GM18870 (cell line): ENCODE measurements at regions not wholly inside any gene's neighbourhood (a gene's known extent, or its start where the extent isn't known, plus 50 kb on each side); places are given as distances from the start of the nearest gene placed in this dataset.

Experiments used
- ATAC-seq: cut with Tn5 transposase; IDR thresholded peaks from one replicate; pipeline ENCODE4 v1.9.1; 2021; ENCODE audit warnings: moderate library complexity; ENCODE audit not compliant: unreplicated experiment

DNA sequence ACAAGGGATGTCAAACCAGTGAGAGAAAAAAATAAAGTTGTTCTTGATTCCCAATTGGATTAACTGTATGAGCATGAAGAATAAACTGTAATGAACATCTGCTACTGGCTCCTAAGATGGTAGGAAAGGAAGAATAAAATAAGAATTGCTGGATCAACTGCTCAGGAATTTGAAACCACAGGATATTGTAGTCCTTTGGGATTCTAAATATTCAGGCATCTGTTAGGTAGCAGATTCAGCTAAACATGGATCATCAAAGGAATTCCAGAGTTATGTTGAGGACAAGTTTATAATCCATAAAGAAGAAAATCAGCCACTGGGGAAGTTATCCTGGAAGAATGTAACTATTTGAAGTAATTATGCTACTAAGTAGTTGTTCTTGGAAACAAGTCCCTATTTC is 65.8 kb downstream of the ISL1 start:
- no peak for ATAC-seq

DNA sequence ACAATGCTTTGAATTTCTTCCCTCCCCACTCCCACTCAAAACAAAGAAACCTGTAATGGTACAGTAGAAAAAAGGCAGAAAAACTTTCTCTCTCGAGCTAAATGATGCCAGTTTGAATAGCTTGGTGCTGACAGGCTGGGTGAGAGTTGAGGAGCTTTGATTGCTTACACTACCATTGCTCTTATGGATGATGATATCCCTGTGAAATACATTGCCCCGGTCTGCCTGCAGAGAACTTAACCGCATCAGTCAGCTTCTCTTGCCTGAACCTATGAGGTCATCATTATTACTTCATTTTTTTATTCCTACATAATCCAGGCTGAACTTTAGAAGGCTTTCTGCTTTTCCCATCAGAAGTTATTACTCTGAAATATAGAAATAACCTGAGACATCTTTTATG is 69.3 kb downstream of the ISL1 start:
- ATAC-seq, result no peak

DNA sequence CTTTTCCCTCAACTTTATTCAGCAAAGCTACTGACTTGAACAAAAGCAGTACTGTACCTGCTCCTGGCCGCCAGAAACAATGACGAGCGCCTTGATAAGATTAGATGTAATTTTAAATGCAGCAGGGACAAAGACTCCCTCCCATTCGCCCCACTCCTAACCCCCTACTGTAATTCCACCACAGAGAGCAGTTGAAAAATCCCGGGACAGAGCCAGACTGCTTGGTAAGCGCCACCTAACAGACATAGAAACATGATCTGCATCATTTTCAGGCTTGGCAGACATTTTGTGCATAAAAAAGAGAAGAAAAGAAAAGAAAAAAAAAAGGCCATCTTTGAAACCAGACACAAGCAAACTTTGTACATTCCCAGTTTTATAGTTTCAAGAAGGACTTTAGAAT is 81.9 kb downstream of the ISL1 start:
- no peak for ATAC-seq

DNA sequence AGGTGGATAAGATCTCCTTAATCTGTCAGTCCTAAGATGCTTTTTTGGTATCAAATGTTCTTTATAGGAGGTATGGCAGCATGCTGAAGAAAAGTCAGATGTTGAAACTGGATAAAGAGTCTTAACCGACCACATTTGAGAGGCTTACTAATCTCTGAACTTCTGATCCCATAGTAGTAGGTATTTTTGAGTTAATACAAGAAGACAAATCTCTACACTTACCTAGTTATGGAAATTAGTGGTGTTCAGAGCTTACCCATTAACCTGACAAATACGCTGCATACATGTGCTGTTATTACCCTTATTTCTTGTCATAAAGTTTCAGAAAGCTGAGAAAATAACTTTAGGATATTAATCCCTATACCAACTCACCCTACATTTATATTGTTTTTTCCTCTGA is 83.0 kb downstream of the ISL1 start:
- ATAC-seq, result peak; percentile 86

DNA sequence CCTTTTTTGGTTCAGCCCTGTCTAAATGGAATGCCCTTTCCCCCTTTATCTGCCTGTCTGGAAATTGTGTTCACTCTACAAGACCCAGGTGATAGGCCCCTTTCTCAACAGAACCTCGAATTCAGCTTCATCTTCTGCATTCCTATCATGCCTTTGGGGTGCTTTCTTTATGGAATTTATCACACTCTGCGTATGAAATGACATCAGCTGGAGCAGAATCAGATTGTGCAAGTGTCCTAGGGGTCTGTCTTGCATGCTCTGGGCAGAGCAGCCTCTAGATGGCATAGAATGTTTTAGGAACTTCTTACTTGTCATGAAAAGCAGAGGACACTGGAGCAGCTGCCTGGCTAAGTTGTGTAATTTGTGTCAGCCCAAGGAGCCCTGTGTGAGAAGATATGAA is 84.9 kb downstream of the ISL1 start:
- no peak for ATAC-seq

DNA sequence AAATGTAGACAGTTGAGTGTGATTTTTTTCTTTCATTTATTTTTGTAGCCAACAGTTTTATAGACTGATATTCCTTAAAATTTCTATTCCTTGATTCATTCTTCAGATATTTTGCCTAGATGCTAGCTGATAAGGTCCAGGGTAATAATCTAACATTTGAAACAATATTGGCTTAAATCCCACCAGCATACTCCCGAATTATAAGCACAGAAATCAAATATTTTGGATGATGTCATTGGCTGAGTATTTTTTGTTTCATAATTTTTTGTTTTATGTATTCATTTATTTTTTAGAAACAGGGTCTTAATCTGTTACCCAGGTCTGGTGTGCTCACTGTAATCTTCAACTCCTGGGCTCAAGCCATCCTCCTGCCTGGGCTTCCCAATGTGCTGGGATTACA is 88.4 kb downstream of the ISL1 start:
- no peak for ATAC-seq

DNA sequence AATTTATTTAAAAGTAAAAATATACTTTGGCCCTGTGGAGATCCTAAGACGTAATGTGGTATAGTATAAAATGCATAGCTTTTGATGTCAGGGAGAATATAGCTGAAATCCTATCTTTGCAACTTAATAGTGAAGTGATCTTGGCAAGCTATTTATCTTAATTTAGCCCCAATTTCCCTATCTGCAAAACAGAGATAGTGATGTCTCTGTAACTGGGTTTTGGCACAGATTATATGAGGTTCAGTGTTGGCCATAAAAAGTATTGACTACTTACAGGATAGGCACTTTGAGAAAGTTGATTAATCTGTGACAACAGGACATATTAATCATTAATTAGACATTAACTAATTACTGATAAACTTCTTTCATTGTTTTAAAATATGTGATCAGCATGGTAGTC is 89.2 kb downstream of the ISL1 start:
- ATAC-seq, result no peak

DNA sequence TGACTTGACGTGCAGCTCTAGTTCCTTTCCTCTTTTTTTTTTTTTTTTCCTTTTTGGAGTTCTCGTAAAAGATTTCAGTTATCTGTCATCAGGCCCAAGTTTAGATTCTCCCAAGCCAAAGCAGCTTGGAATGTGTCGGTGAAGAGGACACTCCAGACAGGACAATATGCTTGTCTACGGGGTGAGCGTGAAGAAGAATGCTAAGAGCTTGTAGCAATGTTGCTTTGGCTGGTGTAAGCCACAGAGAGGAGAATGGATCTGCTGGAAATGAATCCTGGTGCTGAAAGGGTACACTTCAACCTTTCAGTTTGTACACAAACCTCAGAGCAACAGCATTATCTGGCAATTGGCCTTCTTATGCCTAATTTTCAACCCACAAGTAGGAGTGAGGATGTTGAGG is 92.4 kb downstream of the ISL1 start:
- ATAC-seq, result no peak

DNA sequence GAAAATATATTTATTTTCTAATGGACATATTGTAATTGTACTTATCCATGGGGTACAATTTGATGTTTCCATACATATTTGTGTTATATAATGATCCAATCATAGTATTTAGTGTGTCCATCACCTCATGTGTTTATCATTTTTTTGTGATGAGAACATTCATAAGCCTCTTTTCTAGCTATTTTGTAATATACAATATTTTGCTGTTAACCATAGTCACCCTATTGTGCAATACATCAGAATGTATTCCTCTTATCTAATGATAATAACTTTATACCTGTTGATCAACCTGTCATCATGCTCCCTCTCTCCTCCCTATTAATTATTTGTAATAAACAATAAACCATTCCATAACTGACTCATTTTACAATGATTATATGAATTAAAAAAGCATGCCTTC is 93.2 kb downstream of the ISL1 start:
- ATAC-seq, result no peak

DNA sequence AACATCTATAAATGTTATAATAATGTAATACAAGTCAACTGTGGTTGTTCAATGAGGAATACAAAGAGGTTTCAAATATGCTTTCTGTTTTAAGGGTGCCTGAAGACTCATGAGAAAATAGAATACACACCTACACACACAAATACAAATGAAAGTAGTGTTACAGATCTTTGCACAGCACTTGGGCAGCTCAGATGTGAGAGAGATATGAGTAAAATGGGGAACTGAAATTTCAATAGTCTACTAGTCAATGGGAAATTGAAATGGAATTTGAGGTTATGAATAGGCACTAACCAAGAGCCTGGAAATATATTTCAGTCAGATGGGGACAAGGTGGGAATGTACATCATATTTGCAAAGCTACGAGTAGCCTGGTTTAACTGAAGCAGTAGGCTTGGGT is 96.6 kb downstream of the ISL1 start:
- ATAC-seq, result peak; percentile 94

DNA sequence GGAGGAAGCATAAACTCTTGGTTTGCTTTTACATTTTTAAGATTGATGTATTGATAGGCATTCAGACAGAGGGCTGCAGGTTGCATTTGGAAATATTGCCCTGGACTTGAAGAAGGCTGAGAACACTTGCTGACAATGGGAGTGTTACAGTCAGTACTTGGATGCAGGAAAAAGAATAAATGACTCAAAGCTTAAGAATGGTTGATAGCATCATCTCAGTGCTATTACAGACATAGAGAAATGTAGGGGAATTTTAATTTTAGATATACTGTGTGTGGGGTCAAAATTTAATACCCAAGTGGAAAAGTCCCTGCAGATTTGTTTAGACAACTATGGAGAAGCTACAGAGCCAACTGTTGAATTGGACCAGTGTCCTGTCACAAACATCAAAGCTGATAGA is 101.1 kb downstream of the ISL1 start:
- ATAC-seq, result no peak

DNA sequence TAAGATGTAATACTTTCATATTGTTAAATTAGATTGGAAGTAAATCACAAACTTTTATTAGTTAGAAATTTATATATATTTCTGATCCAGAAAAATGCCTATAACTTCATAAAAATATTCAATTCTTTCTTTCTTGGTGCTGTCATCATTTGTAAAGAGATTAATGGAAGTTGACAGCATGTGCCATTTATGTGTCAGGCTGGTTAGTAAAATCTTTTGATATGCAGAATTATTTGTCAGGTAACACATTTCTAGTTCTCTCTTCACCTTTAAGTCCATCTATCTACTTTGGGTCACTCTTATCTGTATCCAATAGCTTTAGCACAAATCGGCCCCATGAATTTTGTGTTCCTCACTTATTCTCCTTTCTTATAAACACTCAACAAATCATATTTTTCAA is 102.9 kb downstream of the ISL1 start:
- ATAC-seq, result no peak

DNA sequence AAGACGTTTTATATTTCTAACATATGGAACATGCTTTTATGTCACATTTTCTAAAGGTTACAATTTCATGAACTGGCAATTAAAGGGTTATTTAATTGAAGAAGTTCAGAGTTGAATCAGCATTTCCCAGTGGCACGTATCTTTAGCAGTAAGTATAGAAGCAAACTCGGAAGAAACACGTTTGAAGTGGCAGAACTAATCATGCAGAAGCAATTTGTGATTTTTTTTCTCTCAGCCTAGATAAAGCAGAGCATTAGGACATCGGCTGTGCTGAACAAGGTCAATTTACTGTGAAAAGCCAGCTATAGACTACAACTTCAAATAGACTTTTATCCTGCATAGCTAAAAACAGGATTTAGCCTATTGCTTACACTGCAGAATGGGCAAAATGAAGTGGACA is 104.7 kb downstream of the ISL1 start:
- ATAC-seq, result no peak

DNA sequence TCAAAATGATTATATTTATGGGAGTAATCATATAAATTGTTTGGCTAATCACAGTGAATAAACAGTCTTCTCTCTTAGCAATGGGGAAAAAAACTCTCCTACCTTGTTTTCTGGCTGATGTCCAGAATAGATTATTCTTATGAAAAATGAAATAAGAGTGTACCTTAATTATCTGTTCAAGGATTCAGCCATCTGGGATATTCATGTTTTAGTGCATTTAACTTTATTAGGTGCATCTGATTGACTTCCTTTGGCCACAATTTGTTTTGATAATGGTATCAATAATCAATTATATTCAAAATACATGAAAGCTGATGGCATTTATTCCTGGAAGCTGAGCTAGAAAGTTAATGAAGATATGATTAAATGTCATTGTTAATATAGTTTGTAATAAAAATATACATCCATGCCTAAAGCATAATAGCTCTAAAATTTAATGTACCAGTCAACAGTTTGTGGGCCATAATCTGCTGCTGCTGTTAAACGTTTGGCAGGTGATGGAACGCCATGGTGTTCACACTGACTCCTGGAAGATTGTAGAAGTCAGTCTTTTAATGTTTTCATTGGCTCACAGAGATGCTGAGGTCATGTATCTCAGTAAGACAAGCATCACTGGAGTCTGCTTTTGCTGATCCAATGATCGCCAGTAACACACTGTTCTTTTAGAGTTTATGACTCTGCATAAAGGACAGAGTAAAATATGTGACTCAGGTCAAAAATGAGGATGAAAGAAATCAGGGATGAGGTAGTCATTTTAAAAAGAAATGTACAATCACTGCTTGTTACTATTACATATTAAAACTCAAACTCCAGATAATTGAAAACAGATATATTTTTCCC is 105.8 kb downstream of the ISL1 start:
- no peak for ATAC-seq

DNA sequence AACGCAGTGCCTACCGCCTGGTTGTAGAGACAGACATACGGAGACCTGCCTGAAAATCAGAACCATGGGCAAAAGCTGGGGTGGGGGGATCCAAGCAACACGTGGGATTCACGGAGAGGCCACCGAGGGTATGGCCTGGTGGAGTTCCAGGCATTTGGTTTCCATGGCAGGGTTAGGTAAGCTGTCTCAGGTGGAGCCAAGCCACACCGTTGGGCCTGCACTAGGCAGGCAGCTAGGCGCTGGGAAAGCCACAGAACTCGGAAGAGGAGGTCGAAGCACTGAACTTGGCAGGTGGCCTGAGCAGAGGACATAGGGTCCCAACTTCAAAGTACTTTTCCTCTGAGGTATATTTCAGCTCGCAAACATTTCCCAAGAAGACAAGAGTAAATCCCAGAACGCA is 111.6 kb downstream of the ISL1 start:
- ATAC-seq, result no peak

DNA sequence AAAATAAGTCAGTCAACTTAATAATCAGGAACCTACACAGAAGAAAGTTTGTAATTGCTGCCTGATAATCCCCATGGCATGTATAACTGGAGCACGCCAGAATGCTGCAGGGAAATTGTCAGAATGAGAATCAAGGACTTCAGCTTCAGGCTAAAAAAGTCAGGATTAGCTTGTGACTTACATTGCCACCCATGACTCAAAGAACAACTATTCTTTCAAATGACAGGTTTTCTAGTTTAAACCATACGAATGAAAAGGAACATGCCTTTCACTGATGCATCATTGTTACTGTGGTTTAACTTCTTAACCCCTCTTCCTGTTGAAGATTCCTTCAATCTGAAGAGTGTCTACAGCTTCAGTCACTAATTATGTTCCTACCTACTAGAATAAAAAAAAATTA is 112.4 kb downstream of the ISL1 start:
- no peak for ATAC-seq

DNA sequence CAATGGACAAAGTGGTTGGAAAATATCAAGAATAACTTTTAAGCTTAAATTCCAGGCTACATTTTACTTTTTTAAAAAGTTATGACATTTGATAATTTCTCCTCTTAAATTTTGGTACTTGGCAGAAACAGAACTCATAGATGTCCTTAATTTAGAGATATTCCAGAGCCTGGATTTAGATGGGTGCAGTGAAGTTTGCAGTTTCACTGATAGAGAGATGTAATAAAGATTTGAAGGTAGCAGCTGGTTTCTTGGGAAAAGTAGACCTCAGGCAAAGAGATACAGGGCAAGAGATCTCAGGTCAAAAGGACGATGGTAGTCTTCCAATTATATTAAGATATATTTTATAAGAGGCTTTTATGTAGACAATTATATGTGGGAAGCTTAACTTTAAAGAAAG is 134.6 kb downstream of the ISL1 start:
- no peak for ATAC-seq

DNA sequence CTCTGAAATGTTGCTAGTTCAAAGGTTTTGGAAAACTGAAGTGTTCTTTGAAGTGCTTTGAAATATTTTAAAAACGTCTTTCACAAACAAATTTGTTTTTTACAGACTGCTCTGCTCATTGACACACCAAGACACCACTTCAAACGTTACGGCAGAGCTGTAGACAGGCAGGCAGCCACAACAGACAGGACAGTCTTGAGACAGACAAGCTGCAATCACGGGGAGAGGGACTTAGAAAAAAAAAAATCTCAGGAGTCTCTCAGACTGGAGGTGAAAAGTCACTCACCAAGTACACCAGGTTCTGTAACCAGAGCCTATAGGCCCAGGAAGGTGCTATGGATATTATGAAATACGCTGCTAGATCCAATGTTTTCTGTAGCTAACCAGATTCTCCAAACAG is 135.4 kb downstream of the ISL1 start:
- ATAC-seq, result no peak

DNA sequence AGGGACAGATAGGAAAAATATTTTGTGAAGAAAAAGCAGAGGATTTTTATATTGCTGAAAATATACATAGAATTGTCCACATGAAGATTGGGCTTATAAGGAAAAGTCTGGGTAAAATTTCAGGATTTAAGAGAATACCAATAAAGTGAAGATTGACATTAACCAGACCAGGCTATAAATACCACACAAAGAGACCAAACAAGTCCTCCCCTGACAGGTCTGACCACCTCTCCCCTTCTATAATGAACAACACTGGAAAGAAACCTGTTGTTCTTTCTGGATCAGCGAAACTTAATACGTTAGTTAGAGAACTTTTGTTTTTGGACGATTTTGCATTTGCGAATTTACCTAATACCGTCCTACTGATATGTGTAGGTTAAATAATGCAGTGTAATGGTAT is 138.3 kb downstream of the ISL1 start:
- ATAC-seq, result no peak

DNA sequence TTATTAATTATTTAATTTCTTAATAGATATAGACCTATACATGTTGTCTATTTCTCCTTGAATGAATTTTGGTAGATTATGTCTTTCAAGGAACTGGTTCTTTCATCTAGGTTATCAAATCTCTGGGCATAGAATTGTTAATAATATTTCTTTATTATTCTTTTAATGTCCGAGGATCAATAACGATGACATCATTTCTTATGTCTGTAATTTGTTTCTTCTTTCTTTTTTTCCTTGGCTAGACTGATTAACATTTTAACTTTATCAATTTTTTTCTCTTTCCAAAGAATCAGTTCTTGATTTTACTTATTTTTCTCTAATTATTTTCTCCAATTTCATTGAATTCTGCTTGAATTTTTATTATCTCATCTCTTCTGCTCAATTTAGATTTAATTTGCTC is 156.0 kb downstream of the ISL1 start:
- no peak for ATAC-seq

DNA sequence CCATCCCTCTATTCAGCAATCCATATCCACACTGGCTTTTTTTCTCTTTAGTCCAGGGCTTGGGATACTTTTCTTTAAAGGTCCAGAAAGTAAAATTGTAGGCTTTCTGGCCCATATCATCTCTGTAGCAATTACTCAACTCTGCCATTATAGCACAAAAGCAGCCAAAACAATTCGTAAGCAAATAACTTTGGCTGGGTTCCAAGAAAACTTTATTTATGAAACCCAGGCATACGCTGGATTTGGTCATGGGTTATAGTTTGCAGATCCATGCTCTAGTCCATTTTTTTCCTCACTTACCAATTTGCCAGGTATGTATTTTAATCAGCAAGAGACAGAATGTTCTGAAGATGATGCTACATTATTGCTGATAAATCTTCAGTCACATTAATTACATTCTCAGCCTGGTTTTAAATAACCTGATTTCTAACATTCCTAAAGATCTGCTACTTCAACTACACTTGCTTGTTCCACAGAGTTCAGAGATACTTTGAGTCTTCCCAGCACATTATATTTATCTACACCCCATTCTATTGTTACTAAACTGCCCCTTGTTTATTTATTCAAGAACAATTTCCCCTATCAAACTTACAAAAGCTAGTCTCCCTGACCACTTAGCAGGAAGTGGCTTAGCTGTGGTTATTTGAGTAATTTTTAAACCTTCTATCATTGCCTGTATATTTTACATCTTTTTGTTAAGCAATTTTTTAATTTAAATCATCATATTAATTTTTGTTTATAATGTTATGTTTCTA is 161.0 kb downstream of the ISL1 start:
- no peak for ATAC-seq

DNA sequence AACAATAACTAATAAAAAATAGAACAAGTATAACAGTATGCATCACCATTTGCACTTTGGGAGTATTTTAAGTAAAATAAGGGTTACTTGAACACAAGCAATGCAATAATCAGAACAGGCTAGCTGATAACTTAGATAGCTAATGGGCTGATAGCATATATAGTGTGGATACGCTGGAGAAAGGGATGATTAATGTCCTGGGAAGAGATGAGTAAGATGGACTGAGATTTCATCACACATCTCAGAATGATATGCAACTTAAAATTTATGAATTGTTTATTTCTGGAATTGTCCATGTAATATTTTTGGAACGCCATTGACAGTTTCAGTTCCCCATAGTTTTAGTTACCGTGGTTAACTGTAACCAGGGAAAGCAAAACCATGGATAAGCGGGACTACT is 173.6 kb downstream of the ISL1 start:
- no peak for ATAC-seq

DNA sequence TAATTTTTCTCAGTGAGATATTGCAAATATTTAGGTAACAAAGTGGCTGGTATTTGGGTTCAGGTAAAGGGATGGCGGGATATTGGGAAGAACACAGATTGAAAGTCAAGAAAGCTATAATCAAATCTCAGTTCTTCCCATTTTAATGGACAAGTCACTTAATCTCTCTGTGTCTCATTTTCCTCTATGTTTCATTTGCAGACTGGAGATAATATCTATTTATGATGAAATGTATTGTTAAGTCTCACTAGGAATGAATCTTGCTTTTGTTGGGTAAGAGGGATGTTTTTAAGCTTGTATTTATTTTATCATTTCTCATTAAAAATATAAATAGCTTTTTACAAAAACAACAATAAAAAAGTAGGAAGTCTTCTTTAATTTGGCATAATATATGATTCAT is 175.4 kb downstream of the ISL1 start:
- no peak for ATAC-seq
